CD1c-positive myeloid dendritic cell (primary cell): ENCODE measurements at regions not wholly inside any gene's neighbourhood (a gene's known extent, or its start where the extent isn't known, plus 50 kb on each side); places are given as distances from the start of the nearest gene placed in this dataset.
"Not testable (repeated sequence)": the region's sequence is repeated elsewhere in the genome, so short reads cannot be mapped to it uniquely, and the experiment has no call there.

ENCODE experiments used
- DNase-seq: peaks from one replicate; pipeline ENCODE4 v3.0.0-alpha.2; 2016; ENCODE audit errors: extremely low spot score

GRCh38 chr4:171348090-171348489 lies 465.1 kb upstream of the GALNTL6 start:
- no peak for DNase-seq

DNA sequence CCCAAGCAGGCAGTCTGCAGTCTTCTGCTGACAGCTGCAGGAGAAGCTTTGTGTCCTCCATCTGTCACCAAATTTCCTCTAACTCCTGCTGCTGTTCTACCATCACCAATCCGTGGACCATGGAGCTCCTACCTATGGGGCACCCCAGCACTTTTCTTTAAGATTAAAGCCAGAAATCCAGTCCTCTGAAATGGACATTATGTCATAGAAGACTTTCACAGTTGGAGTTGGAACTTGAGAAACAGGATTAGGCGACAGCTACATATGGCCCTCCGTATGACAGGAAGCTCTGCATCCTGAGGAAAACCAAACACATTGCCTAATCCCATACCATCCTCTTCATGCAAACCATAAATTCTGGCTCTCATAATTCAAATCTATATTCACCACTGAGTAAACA lies 470.6 kb upstream of the GALNTL6 start:
- DNase-seq, result no peak

- no peak for DNase-seq
Observed at GRCh38 chr4:171340258-171340657, 472.9 kb upstream of the GALNTL6 start.

DNA sequence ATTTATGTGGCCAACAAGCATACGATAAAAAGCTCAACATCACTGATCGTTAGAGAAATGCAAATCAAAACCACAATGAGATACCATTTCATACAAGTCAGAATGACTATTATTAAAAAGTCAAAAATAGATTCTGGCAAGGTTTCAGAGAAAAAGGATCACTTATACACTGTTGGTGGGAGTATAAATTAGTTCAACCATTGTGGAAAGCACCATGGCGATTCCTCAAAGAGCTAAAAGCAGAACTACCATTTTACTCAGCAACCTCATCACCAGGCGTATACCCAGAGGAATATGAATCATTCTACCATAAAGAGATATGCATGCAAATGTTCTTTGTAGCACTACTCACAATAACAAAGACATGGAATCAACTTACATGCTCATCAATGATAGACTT lies 478.7 kb upstream of the GALNTL6 start:
- DNase-seq, result no peak

DNA sequence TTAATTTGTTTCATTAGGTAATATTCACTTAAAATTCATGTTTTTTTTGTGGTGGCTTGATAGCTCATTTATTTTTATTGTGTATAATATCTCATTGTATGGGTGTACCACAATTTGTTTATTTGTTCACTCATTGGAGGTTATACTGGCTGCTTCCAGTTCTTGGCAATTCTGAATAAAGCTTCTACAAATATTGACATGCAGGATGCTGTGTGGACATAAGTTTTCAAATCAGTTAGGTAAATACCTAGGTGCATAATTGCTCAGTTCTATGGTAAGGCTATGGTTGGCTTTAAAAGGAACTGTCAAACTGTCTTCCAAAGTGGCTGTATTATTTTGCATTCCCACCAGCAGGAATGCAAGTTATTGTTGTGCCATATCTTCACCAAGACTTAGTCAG lies 504.5 kb upstream of the GALNTL6 start:
- no peak for DNase-seq

- not testable (repeated sequence) for DNase-seq
Observed at GRCh38 chr4:171298048-171298718, 515.0 kb upstream of the GALNTL6 start.

DNA sequence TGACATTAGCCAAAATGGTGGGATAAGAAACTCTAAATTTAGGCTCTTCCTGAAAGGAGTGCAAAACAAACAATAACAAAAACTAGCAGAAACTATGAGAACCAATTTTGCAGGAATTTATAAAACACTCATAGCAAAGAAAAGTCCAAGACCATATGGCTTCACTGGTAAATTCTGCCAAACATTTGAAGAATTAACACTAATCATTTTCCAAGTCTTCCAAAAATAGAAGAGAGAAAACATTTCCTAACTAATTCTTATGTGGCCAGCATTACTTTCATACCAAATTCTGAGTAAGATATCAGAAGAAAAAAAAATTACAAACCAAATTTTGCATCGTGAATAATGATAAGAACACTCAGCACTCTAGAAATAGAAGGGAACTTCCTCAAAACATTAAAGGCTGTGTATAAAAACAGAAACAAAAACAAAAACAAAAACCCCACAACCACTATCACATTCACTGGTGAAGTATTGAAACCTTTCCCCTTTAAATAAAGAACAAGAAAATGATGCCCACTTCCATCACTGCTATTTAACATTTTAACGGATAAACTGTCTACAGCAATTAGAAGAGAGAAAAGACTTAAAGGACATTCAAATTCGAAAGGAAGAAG lies 524.3 kb upstream of the GALNTL6 start:
- no peak for DNase-seq

DNA sequence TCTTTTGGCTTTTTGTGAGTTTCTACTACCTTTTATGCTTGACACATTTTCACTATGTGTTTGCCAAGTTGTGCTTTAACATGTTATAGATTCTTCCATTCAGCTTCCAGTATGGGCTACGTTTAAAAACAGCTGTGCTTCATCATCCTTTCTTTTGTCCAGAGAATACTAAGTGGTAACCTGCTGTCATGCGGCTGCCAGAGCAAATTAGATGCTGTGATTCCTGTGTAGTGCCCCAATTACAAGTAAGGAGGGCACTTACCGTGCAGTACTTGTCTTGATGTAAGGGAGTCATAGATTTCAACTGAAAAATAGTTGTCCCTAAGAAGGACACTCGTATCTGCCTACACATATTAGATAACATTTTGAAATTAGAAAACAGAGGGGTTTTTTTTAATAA lies 531.8 kb upstream of the GALNTL6 start:
- DNase-seq, result no peak

- no peak for DNase-seq
Observed at GRCh38 chr4:171279131-171279530, 534.1 kb upstream of the GALNTL6 start.

- no peak for DNase-seq
Observed at GRCh38 chr4:171266671-171267070, 546.5 kb upstream of the GALNTL6 start.

DNA sequence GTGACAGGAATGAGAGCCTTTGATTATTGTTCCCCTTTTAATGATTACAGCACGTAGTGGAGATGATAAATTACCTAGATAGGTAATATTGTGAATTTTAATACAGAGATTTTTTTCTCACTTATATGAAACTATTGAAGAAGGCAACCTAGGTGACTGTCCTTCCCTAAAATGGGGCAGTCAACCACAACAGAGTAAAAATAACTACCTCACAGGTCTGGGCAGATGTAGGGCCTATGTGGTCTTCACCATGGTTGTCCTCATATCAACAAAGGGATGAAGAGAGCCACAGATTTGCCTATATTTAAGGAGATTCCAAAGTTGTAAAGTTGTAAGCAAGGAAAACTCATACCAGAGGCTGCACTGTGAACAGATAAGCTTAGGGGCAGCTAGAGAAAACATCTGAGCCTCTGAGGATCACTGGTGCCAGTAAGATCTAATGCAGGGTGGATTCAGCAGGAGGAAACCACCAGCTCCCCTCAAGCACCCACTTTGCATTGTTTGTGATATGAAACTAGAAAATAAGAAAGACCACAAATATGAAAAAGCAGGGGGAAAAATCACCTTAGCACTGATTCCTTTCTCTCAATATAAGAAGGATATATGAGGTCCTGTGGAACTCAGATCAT lies 547.9 kb upstream of the GALNTL6 start:
- DNase-seq, result no peak

DNA sequence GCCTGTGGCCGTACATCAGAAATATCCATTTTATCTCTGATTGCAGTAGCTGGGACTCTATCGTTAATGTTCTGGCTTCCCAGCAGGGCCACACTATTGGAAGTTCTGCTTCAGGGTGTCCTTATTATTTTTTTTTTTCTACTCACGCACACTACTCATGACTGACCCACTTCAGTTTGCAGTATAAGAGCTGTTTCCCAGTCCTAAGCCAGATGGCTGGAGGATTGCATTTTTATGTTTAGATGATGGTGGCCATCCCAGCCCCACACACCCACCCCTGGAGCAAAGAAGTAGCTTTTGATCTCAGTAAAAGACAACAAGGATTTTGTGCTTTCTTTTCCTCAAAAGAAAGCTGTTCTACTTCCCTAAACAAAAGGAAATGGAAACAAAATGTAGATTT lies 557.0 kb upstream of the GALNTL6 start:
- DNase-seq, result no peak

DNA sequence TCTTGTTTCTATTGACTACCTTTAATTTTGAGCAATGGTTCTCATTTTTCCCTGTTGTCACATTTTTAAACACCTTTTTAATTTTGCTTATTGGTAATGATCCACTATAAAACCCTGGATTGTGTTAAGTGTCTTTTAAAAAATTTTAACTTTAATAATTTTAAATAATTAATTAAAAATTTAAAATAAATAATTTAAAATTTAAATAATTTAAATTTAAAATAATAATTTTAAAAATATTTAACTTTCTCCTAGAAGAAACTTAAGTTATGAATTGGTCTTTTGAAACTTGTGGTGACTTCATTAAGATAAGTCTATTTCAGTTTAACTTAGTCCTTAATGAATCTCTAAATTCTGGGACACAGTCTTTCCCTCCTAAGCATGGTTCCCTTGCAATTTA lies 566.3 kb upstream of the GALNTL6 start:
- DNase-seq, result no peak

- no peak for DNase-seq
Observed at GRCh38 chr4:171242831-171243230, 570.4 kb upstream of the GALNTL6 start.

GRCh38 chr4:171239196-171239595 lies 574.0 kb upstream of the GALNTL6 start:
- DNase-seq, result peak; percentile 36

- DNase-seq, result peak; percentile 69
Observed at GRCh38 chr4:171235521-171235920, 577.7 kb upstream of the GALNTL6 start.

DNA sequence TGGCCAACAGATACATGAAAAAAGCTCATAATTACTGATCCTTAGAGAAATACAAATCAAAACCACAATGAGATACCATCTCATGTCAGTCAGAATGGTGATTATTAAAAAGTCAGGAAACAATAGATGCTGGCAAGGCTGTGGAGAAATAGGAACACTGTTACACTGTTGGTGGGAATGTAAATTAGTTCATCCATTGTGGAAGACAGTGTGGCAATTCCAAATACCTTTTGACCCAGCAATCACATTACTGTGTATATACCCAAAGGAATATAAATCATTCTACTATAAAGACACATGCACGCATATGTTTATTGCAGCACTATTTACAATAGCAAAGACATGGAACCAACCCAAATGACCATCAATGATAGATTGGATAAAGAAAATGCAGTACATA lies 583.9 kb upstream of the GALNTL6 start:
- not testable (repeated sequence) for DNase-seq

DNA sequence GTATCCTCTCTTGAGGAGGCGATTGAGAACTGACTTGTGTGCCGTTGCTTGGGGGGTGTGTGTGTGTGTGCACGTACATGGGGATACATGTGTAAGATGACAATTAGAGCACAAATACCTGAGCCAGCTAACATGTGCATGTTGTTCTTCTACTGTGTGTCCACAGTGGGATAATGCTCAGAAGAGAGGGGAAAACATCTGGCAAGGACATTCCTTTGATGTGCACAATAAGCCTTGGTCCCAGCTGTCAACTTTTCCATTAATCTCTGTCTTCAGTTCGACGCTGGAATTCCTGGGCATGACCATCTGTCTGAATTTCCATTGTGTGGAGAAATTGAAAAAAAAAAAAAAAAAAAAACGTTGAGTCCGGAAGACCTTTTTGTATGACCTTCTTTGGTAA lies 592.0 kb upstream of the GALNTL6 start:
- no peak for DNase-seq

DNA sequence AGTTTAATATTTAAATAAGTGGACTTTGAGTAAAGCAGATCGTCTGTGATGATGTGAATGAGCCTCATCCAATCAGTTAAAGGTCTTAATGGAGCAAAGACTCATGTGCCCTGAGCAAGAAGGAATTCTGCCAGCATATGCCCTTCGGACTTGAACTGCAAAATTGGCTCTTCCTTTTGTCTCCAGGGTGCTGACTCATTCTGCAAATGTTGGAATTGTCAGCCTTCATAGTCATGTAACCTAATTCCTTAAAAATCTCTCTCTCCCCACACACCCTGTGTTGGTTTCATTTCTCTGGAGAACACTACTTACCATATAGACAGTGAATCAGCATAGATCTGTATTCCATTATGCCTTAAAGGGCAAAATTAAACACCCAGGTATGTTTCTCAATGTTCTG lies 609.8 kb upstream of the GALNTL6 start:
- DNase-seq, result no peak

GRCh38 chr4:171202908-171203307 lies 610.3 kb upstream of the GALNTL6 start:
- DNase-seq, result no peak

- DNase-seq, result no peak
Observed at GRCh38 chr4:171186700-171187099, 626.5 kb upstream of the GALNTL6 start.

DNA sequence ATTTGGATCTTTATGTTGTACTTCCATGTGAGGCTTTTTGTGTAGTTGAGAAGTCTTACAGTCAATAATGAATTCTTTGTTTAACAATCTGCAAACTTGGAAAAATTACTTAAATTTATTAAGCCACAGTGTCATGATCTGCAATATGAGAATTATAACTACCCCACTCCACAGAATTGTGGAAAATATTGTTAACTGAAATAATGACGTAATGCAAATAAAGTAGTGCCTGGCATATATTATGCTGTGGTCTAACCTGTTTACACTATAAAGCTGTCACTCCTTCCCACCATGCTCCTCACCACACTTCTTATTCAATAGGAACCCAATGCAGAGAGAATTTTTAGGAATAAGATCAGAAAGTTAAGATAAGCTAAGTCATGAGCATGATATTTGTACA lies 632.1 kb upstream of the GALNTL6 start:
- no peak for DNase-seq

- no peak for DNase-seq
Observed at GRCh38 chr4:171170671-171171070, 642.5 kb upstream of the GALNTL6 start.
